Tibial artery (tissue), 4 donors: ENCODE measurements at regions not wholly inside any gene's neighbourhood (a gene's known extent, or its start where the extent isn't known, plus 50 kb on each side); places are given as distances from the start of the nearest gene placed in this dataset.
"Not testable (repeated sequence)": the region's sequence is repeated elsewhere in the genome, so short reads cannot be mapped to it uniquely, and the experiment has no call there.

Experiments used
- DNase-seq, 2 donors: peaks; one replicate each; pipeline ENCODE4 v3.0.0-alpha.2; 2019
- H3K27ac ChIP-seq, 2 donors: fragments of 200-600 bp; sonication (generic) in 1 of 2; 1 replicate in 1 of 2; 2 replicates in 1 of 2; pipeline ENCODE4 v1.5.1; 2018 to 2019; ENCODE audit warnings: mild to moderate bottlenecking in 1 of 2
- H3K27me3 ChIP-seq, 2 donors: fragments of 200-600 bp; sonication (generic) in 1 of 2; one replicate each; pipeline versions ENCODE4 v1.5.1 to v1.6.0; 2016 to 2019
- H3K36me3 ChIP-seq, 3 donors: fragments of 200-600 bp; sonication (generic) in 2 of 3; one replicate each; pipeline ENCODE4 v1.5.1; 2016 to 2019; ENCODE audit warnings: mild to moderate bottlenecking in 2 of 3
- H3K4me1 ChIP-seq, 4 donors: fragments of 200-600 bp; sonication (generic) in 2 of 4; 1 replicate in 3 of 4; 2 replicates in 1 of 4; pipeline ENCODE4 v1.5.1; 2016 to 2019
- H3K4me3 ChIP-seq, 2 donors: fragments of 200-600 bp; sonication (generic) in 1 of 2; 1 replicate in 1 of 2; 2 replicates in 1 of 2; pipeline ENCODE4 v1.5.1; 2018 to 2019; ENCODE audit warnings: mild to moderate bottlenecking in 2 of 2
- H3K9me3 ChIP-seq, 3 donors: fragments of 200-600 bp; sonication (generic) in 1 of 3; one replicate each; pipeline ENCODE4 v1.5.1; 2016 to 2019
- intact Hi-C: fragments of 100-400 bp; cut with DNase I; formaldehyde crosslinking; loops from one replicate; pipeline ENCODE4 v1.15.0; 2023; ENCODE audit warnings: low total_unique reads
- TF ChIP-seq, protein P1 (sequence below), 2 experiments: fragments of 200-600 bp in 1 of 2; fragments of 450-650 bp in 1 of 2; IDR thresholded peaks; one replicate each; pipeline ENCODE4 v1.5.1; 2017 to 2019; ENCODE audit warnings: antibody characterized with exemption in 2 of 2, mild to moderate bottlenecking in 1 of 2, moderate library complexity in 1 of 2

DNA sequence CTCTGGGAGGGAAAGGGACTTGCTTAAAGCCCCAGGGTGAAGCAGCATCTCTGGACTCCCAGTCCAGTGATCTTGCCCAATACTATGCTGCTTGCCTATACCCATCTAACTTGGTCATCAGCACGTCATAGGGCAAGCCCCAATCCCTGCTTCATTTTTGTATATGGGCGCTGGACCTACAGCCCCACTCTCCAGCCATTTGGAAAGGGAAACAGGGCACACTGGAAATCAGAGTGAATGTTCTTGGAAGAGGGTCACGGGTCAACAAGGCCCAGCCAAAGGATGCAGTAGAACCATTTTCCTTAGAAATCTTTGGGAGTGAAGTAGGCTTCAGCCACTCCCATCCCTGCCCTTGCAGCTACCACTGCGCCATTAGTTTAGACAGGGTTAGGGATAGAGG lies 162.5 kb downstream of the GOLGA6L4 start:
- H3K4me1 ChIP-seq, H3K4me3 ChIP-seq, intact Hi-C loops, H3K9me3 ChIP-seq, H3K27me3 ChIP-seq, DNase-seq, H3K27ac ChIP-seq: not testable (repeated sequence)
- peaks cover 0 to 18% (median 6%) of the 10 kb centered on the region in 3 donors for H3K36me3 ChIP-seq

DNA sequence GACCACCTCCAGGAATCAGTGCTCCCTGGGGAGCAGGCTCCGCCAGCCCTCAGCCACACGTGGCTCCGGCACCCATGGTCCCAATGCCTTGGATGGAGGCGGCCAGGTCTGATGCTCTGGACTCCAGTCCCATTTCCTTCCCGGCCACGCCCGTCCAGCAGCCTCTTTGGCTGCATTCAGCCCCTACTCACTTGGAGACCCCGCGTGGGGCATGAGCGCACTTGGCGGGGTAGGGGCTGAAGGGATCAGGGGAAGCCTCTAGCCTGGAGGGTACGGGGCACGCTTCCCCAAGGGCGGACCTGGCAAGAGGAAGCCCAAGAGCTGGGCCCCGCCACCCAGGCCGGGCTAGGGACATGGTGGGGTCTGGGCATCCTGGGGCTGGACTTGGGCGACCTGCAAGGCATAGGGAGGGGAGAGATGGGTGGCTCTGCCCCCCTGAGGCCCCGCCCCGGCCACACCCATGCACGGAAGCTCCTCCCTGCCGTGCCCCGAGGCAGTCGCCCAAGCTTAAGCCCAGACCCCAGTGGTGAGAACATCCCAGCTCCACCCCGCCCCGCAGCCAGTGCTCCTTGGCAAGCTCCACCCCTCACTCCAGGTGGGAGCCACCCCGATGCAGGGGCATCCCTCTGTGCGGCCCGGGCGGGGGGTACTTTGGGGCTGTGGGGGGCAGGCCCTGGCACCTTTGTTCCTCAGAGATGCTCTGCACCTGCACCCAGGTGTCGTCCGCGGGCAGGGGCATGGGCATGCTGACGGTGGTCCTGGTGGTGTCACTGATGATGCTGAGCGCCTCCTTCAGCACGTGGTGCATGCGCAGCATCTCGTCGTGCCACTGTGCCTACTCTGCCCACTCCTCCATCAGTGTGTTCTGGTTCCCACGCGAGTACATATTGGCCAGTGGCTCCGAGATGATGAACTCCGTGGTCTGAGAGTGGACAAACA lies 163.5 kb downstream of the GOLGA6L4 start:
- Histone ChIP-seq H3K4me3 (no peak overlapping the region), H3K36me3 (peaks cover 0 to 21% (median 9%) of the 10 kb centered on the region in 3 donors), H3K9me3 (no peaks in the 10 kb centered on the region), H3K27me3 (no peaks in the 10 kb centered on the region), H3K4me1 (no peaks in the 10 kb centered on the region), H3K27ac (no peak overlapping the region)
- peak in 1 of 2 donors; percentile 50 for DNase-seq
- intact Hi-C loops = no loop called here
- TF ChIP-seq, protein P1, sequence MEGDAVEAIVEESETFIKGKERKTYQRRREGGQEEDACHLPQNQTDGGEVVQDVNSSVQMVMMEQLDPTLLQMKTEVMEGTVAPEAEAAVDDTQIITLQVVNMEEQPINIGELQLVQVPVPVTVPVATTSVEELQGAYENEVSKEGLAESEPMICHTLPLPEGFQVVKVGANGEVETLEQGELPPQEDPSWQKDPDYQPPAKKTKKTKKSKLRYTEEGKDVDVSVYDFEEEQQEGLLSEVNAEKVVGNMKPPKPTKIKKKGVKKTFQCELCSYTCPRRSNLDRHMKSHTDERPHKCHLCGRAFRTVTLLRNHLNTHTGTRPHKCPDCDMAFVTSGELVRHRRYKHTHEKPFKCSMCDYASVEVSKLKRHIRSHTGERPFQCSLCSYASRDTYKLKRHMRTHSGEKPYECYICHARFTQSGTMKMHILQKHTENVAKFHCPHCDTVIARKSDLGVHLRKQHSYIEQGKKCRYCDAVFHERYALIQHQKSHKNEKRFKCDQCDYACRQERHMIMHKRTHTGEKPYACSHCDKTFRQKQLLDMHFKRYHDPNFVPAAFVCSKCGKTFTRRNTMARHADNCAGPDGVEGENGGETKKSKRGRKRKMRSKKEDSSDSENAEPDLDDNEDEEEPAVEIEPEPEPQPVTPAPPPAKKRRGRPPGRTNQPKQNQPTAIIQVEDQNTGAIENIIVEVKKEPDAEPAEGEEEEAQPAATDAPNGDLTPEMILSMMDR (IDR thresholded peaks at IDR 0.05) = no peak

DNA sequence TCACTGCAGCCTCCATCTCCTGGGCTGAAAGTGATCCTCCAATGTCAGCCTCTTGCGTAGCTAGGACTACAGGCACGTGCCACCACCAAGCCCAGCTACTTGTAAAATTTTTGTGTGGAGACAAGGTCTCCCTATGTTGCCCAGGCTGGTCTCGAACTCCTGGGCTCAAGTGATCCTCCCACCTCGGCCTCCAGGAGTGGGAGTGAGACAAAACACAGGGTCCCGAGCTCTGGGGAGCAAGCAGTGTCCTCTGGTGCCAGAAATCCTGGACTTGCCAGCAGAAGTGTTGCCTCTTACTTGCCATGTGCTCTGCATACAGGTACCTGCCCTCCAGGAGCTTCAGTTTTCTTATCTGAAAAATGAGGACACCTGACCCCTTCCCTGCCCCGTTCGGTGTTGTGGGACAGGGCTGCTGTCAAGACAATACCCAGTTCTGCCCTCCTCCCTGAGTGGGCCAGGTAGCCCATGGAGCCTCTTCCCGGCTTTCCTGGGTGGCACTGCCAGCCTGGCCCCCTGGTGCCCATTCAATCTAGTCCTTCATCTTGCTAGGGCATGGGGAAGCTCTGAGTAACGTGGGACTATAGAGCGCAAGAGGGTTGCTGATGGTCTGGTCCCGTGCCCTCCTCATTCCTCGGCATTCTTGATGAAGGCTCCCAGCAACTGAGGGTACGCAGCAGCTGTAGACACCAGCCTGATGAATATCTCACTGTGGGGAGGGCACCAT lies 164.6 kb downstream of the GOLGA6L4 start:
- no peak overlapping the region for H3K4me3 ChIP-seq
- H3K9me3 ChIP-seq = no peaks in the 10 kb centered on the region
- peaks cover 0 to 21% (median 9%) of the 10 kb centered on the region in 3 donors for H3K36me3 ChIP-seq
- DNase-seq = no peak
- no peak overlapping the region for H3K27ac ChIP-seq
- no peaks in the 10 kb centered on the region for H3K27me3 ChIP-seq
- intact Hi-C loops = no loop called here
- no peaks in the 10 kb centered on the region for H3K4me1 ChIP-seq
- TF ChIP-seq, protein P1 (IDR thresholded peaks at IDR 0.05) = no peak

DNA sequence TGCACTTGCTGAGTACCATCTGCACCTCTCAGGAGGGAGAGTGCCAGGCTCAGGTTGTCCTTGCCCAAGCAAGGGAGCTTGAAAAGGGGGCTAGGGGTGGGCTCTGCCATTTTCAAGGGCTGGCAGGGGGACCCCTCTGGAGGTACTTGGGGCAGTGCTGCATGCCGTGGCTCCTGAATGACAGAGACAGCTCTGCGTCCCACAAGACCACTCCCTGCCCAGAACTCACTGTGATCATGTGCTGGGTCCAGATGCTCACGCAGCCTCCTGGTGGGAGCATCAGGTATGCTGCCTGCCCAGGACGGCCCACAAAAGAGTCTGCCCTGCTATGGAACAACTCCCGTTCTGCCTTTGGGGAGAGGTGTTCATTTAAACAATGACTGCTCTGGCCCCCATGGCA lies 165.2 kb downstream of the GOLGA6L4 start:
- Histone ChIP-seq H3K4me3 (no peak overlapping the region), H3K9me3 (no peaks in the 10 kb centered on the region), H3K27me3 (no peaks in the 10 kb centered on the region), H3K4me1 (no peaks in the 10 kb centered on the region), H3K36me3 (peaks cover 0 to 21% (median 9%) of the 10 kb centered on the region in 3 donors), H3K27ac (no peak overlapping the region)
- DNase-seq = no peak
- intact Hi-C loops = no loop called here
- TF ChIP-seq, protein P1 (IDR thresholded peaks at IDR 0.05) = no peak

DNA sequence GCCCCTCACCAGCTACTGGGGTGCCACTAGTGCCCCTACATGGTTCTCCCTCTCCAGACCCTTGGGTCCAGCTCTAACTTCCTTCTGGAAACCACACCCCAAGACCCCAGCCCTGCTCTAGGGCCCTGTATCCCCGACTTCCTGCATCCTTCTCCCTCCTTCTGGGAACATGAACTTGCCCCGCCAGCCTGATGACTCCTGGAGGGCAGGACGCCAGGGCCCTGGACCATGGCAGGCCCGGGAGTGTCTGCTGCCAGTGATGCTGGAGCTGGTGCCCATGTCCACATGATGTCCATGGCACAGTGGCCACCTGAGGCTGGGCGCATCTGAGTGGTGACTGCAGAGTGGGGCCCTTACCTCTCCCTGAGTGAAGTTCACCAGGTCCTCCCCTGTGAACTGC lies 165.9 kb downstream of the GOLGA6L4 start:
- H3K27ac ChIP-seq, H3K27me3 ChIP-seq, H3K4me1 ChIP-seq, DNase-seq, H3K9me3 ChIP-seq, intact Hi-C loops, H3K4me3 ChIP-seq: not testable (repeated sequence)
- peaks cover 0 to 21% (median 9%) of the 10 kb centered on the region in 3 donors for H3K36me3 ChIP-seq

DNA sequence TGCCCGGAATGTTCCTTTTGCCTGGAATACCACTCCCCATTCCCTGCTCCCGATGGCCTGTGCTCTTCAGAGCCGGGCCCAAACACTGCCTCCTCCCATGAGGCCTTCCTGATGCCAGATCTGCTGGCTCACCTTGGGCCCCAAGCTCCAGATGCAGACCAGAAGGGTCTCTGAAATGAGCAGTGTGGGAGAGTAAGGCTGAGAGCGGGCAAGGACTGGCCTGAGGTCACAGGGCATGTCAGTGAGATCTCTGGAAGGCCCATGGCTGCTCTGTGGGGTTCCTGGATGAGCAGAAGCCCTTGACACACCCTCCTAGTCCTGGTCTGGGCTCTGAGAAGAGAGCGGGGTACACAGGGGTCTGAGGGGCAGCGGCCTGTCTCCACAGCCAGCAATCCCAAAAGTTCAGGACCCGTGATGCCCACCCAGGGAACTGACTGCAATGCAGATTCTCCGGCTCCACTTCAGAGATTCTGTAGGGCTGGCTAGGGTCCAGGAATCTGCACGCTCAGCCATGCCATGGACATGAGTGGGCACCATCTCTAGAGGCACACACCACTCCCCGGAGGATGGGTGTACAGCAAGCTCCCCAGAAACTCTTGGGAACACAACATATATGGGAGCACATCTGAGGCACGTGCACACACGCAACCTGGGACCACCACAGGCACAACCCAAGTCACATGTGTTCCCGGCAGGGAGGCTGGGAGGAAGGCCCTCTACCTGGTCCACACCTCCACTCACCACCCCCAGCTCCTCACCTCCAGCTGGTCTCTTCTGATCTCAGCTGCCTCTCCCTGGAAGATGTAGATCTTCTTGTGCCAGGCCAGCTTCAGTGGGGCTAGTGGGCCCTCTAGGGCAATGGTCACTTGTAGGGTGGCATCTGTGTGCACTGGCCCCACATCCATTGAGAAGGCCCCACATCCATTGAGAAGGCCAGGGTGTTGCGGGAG lies 166.6 kb downstream of the GOLGA6L4 start:
- H3K4me1 ChIP-seq, intact Hi-C loops, H3K27me3 ChIP-seq, H3K27ac ChIP-seq, H3K4me3 ChIP-seq, DNase-seq, H3K9me3 ChIP-seq: not testable (repeated sequence)
- H3K36me3 ChIP-seq = peaks cover 0 to 21% (median 9%) of the 10 kb centered on the region in 3 donors
